MCF 10A (cell line): ENCODE measurements at regions not wholly inside any gene's neighbourhood (a gene's known extent, or its start where the extent isn't known, plus 50 kb on each side); places are given as distances from the start of the nearest gene placed in this dataset.

ENCODE experiments used
- BruUV-seq: library from RNA; stranded (reverse); fragments of 400-500 nt; replicated peaks from 2 replicates; lab custom pipeline; 2021; lab: Mats Ljungman, UMichigan
- CTCF ChIA-PET: fragments of 300-600 bp; sonication (Branson Sonifier 250); formaldehyde crosslinking; extraction: SDS; loops from one replicate; lab custom pipeline; 2021; ENCODE audit warnings: antibody characterized with exemption, inconsistent platforms; lab: Yijun Ruan, JAX
- POLR2A ChIA-PET: fragments of 300-600, 350-650 bp; sonication (Branson Sonifier 250); formaldehyde crosslinking; extraction: SDS; loops from one replicate; lab custom pipeline; 2020; ENCODE audit warnings: antibody characterized with exemption, inconsistent platforms; lab: Yijun Ruan, JAX
- DNase-seq: peaks from one replicate; pipeline ENCODE4 v3.0.0-alpha.2; 2018; ENCODE audit not compliant: unreplicated experiment
- H3K27ac Mint-ChIP-seq: one replicate; pipeline ENCODE4 v1.8.0; 2022; ENCODE audit warnings: mild to moderate bottlenecking, low read depth, mixed read lengths; ENCODE audit not compliant: unreplicated experiment
- H3K27me3 Mint-ChIP-seq: one replicate; pipeline ENCODE4 v1.8.0; 2022; ENCODE audit warnings: mixed read lengths; ENCODE audit not compliant: insufficient read depth, unreplicated experiment
- H3K36me3 Mint-ChIP-seq: one replicate; pipeline ENCODE4 v1.8.0; 2022; ENCODE audit warnings: mild to moderate bottlenecking, moderate library complexity, mixed read lengths; ENCODE audit not compliant: insufficient read depth, unreplicated experiment
- H3K4me1 Mint-ChIP-seq: one replicate; pipeline ENCODE4 v1.8.0; 2022; ENCODE audit warnings: mixed read lengths; ENCODE audit not compliant: insufficient read depth, unreplicated experiment
- H3K4me3 Mint-ChIP-seq: one replicate; pipeline ENCODE4 v1.8.0; 2022; ENCODE audit warnings: mild to moderate bottlenecking, moderate library complexity, mixed read lengths; ENCODE audit not compliant: unreplicated experiment
- H3K9me3 Mint-ChIP-seq: one replicate; pipeline ENCODE4 v1.8.0; 2022; ENCODE audit warnings: mixed read lengths; ENCODE audit not compliant: unreplicated experiment
- CTCF ChIP-seq: fragments of 200-600 bp; IDR thresholded peaks from one replicate; pipeline ENCODE4 v1.8.0; 2022; ENCODE audit warnings: antibody characterized with exemption, mild to moderate bottlenecking; ENCODE audit not compliant: unreplicated experiment
- intact Hi-C: fragments of 100-400 bp; cut with micrococcal nuclease; formaldehyde crosslinking; loops from 2 replicates; pipeline ENCODE4 v1.14.1; 2022

DNA sequence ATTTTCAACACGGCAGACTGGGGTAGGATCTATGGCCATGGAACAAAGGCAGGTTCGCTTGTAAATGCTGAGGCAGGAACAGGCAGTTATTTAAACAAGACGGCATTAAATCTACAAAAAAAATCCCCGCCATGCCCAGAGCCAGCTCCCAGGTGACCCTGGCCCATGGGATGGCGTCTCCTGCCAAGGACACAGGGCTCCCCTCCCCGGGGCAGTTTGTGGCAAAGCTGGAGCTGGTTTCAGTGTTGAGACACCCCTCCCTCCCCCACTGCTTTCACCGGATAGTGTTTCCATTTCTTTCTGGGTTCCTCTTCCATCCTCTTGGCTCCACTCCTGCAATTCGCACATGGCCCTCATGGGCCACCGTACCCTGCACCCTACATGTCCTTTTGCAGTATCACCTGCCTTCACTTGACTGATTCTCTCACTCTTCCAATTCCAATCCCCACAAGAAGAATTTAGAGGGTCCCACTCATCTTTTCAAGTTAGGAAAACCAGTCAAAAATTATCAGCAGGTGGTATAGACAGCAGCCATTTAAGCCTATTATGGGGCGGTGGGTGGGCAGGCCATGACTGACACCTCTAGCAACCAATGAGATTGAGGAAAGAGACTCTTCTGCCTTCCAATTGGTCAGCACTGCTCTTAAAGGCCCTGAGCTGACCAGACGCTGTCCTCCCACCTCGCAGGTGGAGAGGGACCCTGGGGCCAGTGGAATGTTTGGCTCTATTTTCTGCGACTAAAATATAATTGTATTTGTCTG is 52.0 kb downstream of the OLIG1 start:
- BruUV-seq, result no TSS peak
- peaks cover 60% of the 10 kb centered on the region for H3K27me3 Mint-ChIP-seq
- no peaks in the 10 kb centered on the region for H3K4me1 Mint-ChIP-seq
- peak; percentile 31 for DNase-seq
- no peak overlapping the region for H3K27ac Mint-ChIP-seq
- no peak overlapping the region for H3K4me3 Mint-ChIP-seq
- H3K9me3 Mint-ChIP-seq, result no peaks in the 10 kb centered on the region
- POLR2A ChIA-PET, result no interaction called here
- CTCF ChIA-PET, result interaction anchor here (0.6 kb wide), 1 partner anchor 296 kb away, joined by 4 read pairs; no protein-coding TSS in a partner anchor
- H3K36me3 Mint-ChIP-seq, result no peaks in the 10 kb centered on the region
- intact Hi-C loops, result no loop called here
- TF ChIP-seq CTCF, result no peak

- Mint-ChIP-seq H3K4me1 (no peaks in the 10 kb centered on the region), H3K27me3 (peaks cover 56% of the 10 kb centered on the region), H3K27ac (no peak overlapping the region), H3K4me3 (no peak overlapping the region), H3K9me3 (no peaks in the 10 kb centered on the region), H3K36me3 (no peaks in the 10 kb centered on the region)
- CTCF ChIA-PET, result interaction anchor here (0.6 to 6.4 kb wide), 2 partner anchors 125 to 130 kb away, joined by 3 to 119 read pairs; no protein-coding TSS in a partner anchor
- BruUV-seq, result no TSS peak
- intact Hi-C loops, result no loop called here
- DNase-seq, result no peak
- TF ChIP-seq CTCF, result no peak
- POLR2A ChIA-PET, result no interaction called here
Measured at GRCh38 chr21:33122507-33122906, 52.6 kb downstream of the OLIG1 start.

DNA sequence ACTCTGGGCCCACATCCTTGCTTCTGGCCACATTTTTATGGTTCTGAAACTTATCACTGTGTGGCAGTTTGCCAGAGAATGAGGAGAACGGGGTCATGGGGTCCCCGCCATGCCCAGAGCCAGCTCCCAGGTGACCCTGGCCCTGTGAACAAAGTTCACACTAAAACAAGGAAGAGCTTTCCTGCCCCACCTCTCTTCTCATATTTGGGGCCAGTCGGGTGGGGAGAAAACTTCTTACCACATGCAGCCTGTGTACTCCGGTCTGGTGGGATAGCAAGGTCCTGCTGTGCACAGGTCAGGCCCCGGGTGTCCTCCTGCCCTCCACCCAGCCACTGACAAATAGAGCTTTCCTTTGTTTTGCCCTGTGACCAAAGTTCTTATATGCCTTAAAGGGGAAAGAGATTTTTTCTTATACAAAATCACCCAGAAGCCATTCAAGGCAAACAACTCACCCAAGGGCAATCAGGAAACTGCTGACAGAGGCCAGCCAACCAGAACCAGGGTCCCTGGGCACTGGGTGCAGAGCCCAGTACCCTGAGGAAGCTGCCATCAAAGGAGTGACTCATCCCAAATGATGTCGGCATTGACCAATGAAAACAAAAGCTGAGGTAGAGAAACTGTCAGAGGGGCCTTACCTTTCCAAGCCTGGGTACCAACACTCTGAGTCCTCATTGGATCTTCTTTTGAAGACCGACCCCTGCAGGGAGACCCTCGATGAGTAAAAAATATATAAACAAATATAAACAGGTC is 53.6 kb downstream of the OLIG1 start:
- ChIA-PET POLR2A (interaction anchor here (0.7 kb wide), 1 partner anchor 73 kb away, joined by 3 read pairs; no protein-coding TSS in a partner anchor), CTCF (interaction anchor here (0.6 to 6.4 kb wide), 3 partner anchors 131 to 287 kb away, joined by 3 to 119 read pairs (median 4); no protein-coding TSS in a partner anchor)
- H3K4me3 Mint-ChIP-seq, result no peak overlapping the region
- TF ChIP-seq CTCF, result no peak
- H3K27ac Mint-ChIP-seq, result no peak overlapping the region
- H3K36me3 Mint-ChIP-seq, result no peaks in the 10 kb centered on the region
- peaks cover 59% of the 10 kb centered on the region for H3K27me3 Mint-ChIP-seq
- no peaks in the 10 kb centered on the region for H3K9me3 Mint-ChIP-seq
- no peaks in the 10 kb centered on the region for H3K4me1 Mint-ChIP-seq
- intact Hi-C loops, result no loop called here
- peak; percentile 24 for DNase-seq
- no TSS peak for BruUV-seq

DNA sequence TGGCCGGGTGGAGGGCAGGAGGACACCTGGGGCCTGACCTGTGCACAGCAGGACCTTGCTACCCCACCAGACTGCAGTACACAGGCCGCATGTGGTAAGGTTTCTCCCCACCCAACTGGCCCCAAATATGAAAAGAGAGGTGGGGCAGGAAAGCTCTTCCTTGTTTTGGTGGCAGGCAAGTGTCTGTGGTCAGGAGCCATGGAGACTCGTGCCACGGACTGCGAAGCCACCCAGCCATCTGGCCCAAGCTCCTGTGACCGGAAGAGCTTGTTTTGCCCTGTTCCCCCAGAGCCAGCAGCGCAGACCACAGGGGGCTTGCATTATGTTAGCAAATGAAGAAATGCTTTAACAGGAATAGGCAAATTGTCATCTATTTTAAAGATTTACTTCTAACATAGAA is 54.9 kb downstream of the OLIG1 start:
- no peak overlapping the region for H3K4me3 Mint-ChIP-seq
- POLR2A ChIA-PET, result interaction anchor here (0.5 to 1.1 kb wide), 2 partner anchors 40 to 292 kb away, joined by 3 read pairs; no protein-coding TSS in a partner anchor
- peaks cover 65% of the 10 kb centered on the region for H3K27me3 Mint-ChIP-seq
- intact Hi-C loops, result no loop called here
- DNase-seq, result no peak
- CTCF ChIA-PET, result interaction anchor here (0.6 to 6.4 kb wide), 7 partner anchors 9 to 286 kb away, joined by 3 to 119 read pairs (median 3); no protein-coding TSS in a partner anchor
- TF ChIP-seq CTCF, result no peak
- no peaks in the 10 kb centered on the region for H3K9me3 Mint-ChIP-seq
- no peak overlapping the region for H3K27ac Mint-ChIP-seq
- no TSS peak for BruUV-seq
- no peaks in the 10 kb centered on the region for H3K36me3 Mint-ChIP-seq
- no peaks in the 10 kb centered on the region for H3K4me1 Mint-ChIP-seq
